SK-N-MC (cell line): ENCODE measurements at regions not wholly inside any gene's neighbourhood (a gene's known extent, or its start where the extent isn't known, plus 50 kb on each side); places are given as distances from the start of the nearest gene placed in this dataset.

ENCODE experiments used
- EZH2 ChIP-seq: fragments of 200-600 bp; sonication (generic); IDR thresholded peaks from one replicate; pipeline ENCODE4 v1.6.1; 2017; ENCODE audit warnings: antibody characterized with exemption
- POLR2AphosphoS5 ChIP-seq: IDR thresholded peaks from 2 replicates; pipeline ENCODE4 v1.6.1; 2012; ENCODE audit warnings: mild to moderate bottlenecking, low read depth, low read length, borderline replicate concordance

- TF ChIP-seq EZH2 (no peak), POLR2AphosphoS5 (no peak)
Measured at GRCh38 chr13:40334031-40334430, 332.4 kb downstream of the FOXO1 start.
